ENCODE measurements at regions not wholly inside any gene's neighbourhood (a gene's known extent, or its start where the extent isn't known, plus 50 kb on each side); places are given as distances from the start of the nearest gene placed in this dataset.

DNA sequence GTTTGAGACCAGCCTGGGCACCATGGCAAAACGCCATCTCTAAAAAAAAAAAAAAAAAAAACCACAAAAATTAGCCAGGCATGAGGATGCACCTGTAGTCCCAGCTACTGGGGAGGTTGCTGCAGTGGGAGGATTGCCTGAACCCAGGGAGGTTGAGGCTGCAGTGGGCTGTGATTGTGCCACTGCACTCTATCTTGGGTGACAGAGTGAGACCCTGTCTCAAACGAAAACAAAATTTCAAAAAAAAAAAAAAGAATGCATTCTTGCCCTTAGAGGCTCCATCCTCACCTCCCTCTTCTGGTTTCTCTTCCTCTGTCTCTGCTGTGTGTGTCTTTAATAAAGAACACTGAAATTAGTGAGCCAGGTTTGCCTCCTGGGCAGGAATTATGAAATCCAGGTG, 107.8 kb downstream of the VCPKMT start:
- TF ChIP-seq EZH2 (IDR thresholded peaks at IDR 0.05), result no peak
- TF ChIP-seq FOXP2 (optimal IDR thresholded peaks at IDR 0.05; ENCODE audit: control extremely low read depth, extremely low read length, insufficient read depth), result no peak
- no peak for TF ChIP-seq POLR2AphosphoS5 (IDR thresholded peaks at IDR 0.05; ENCODE audit: borderline replicate concordance, low read depth, low read length)

Data from SK-N-MC (cell line).